Keratinocyte (primary cell): ENCODE measurements at regions not wholly inside any gene's neighbourhood (a gene's known extent, or its start where the extent isn't known, plus 50 kb on each side); places are given as distances from the start of the nearest gene placed in this dataset.

Source experiments
- DNase-seq: peaks from one replicate; pipeline ENCODE4 v3.0.0-alpha.2; 2011; ENCODE audit warnings: low read depth, missing footprints, low spot score
- FAIRE-seq: peaks from 2 replicates; lab custom pipeline; 2011; peaks lifted over from hg19 to GRCh38; lab: Jason Lieb, UNC
- H2AFZ ChIP-seq: 2 replicates; pipeline ENCODE4 v1.6.0; 2012; ENCODE audit warnings: low read length, control low read depth, inconsistent platforms; ENCODE audit not compliant: control insufficient read depth
- H3K27ac ChIP-seq: 2 replicates; pipeline ENCODE4 v1.5.1; 2011; ENCODE audit warnings: low read length; ENCODE audit not compliant: control insufficient read depth, insufficient read depth
- H3K27me3 ChIP-seq: 3 replicates; pipeline ENCODE4 v1.6.0; 2011; ENCODE audit warnings: low read length; ENCODE audit not compliant: control insufficient read depth, insufficient read depth; ENCODE audit errors: extremely low read depth
- H3K36me3 ChIP-seq, 2 experiments: 2 replicates in 1 of 2; 3 replicates in 1 of 2; pipeline ENCODE4 v1.5.1; 2011; ENCODE audit warnings: low read length in 2 of 2, mild to moderate bottlenecking in 1 of 2; ENCODE audit not compliant: control insufficient read depth in 2 of 2, insufficient read depth in 2 of 2; ENCODE audit errors: extremely low read depth in 1 of 2
- H3K4me1 ChIP-seq: 3 replicates; pipeline ENCODE4 v1.5.1; 2011; ENCODE audit warnings: low read length; ENCODE audit not compliant: control insufficient read depth, insufficient read depth; ENCODE audit errors: extremely low read depth
- H3K4me2 ChIP-seq: 3 replicates; pipeline ENCODE4 v1.6.0; 2011; ENCODE audit warnings: low read depth, low read length; ENCODE audit not compliant: control insufficient read depth, insufficient read depth; ENCODE audit errors: extremely low read depth
- H3K4me3 ChIP-seq, 3 experiments: fragments of 200-600 bp in 1 of 3; sonication (generic) in 1 of 3; 2 replicates in 2 of 3; 3 replicates in 1 of 3; pipeline ENCODE4 v1.5.1; 2011 to 2016; ENCODE audit warnings: low read length in 3 of 3, mild to moderate bottlenecking in 3 of 3, control low read depth in 2 of 3, inconsistent platforms in 1 of 3, low read depth in 1 of 3, mixed read lengths in 1 of 3, mixed run types in 1 of 3, moderate library complexity in 1 of 3; ENCODE audit not compliant: control insufficient read depth in 2 of 3, insufficient read depth in 2 of 3; ENCODE audit errors: extremely low read depth in 1 of 3
- H3K79me2 ChIP-seq: 2 replicates; pipeline ENCODE4 v1.6.0; 2012; ENCODE audit warnings: low read length; ENCODE audit not compliant: control insufficient read depth, insufficient read depth
- H3K9ac ChIP-seq: 3 replicates; pipeline ENCODE4 v1.6.0; 2011; ENCODE audit warnings: low read length; ENCODE audit not compliant: control insufficient read depth, insufficient read depth; ENCODE audit errors: extremely low read depth
- H3K9me1 ChIP-seq: 3 replicates; pipeline ENCODE4 v1.6.0; 2011; ENCODE audit warnings: low read length; ENCODE audit not compliant: control insufficient read depth, insufficient read depth; ENCODE audit errors: extremely low read depth
- H3K9me3 ChIP-seq: 2 replicates; pipeline ENCODE4 v1.5.1; 2012; ENCODE audit warnings: low read depth, low read length; ENCODE audit not compliant: control insufficient read depth
- H4K20me1 ChIP-seq: 3 replicates; pipeline ENCODE4 v1.6.0; 2011; ENCODE audit warnings: low read length; ENCODE audit not compliant: control insufficient read depth, insufficient read depth; ENCODE audit errors: extremely low read depth
- CTCF ChIP-seq, 3 experiments: IDR thresholded peaks in 1 of 3; conservative IDR thresholded peaks in 1 of 3; optimal IDR thresholded peaks in 1 of 3; 2 replicates in 2 of 3; 3 replicates in 1 of 3; pipeline versions ENCODE3 to v1.5.1; 2011; ENCODE audit warnings: low read length in 3 of 3, mild to moderate bottlenecking in 3 of 3, moderate library complexity in 2 of 3, control low read depth in 1 of 3, inconsistent platforms in 1 of 3; ENCODE audit not compliant: insufficient read depth in 2 of 3; ENCODE audit errors: extremely low read depth in 1 of 3
- EZH2 ChIP-seq: IDR thresholded peaks from one replicate; pipeline ENCODE4 v1.6.1; 2012; ENCODE audit warnings: inconsistent platforms, mild to moderate bottlenecking, low read length, moderate library complexity
- dilution Hi-C: fragments of 300-500 bp; cut with MboI; formaldehyde crosslinking; loops from one replicate; pipeline ENCODE4 v1.7.0; 2020; ENCODE audit warnings: low sequenced_read_pairs; ENCODE audit not compliant: extremely low pct_ligation_motif_present

- Histone ChIP-seq H3K36me3 (no peaks in the 10 kb centered on the region), H3K9me1 (no peaks in the 10 kb centered on the region), H4K20me1 (no peaks in the 10 kb centered on the region)
These were observed 307.8 kb upstream of the ARRDC3 start for GRCh38 chr5:91690921-91691320.

GRCh38 chr5:91687430-91687829, 304.3 kb upstream of the ARRDC3 start:
- no peak for FAIRE-seq
- no peaks in the 10 kb centered on the region for H3K9me3 ChIP-seq
- no peaks in the 10 kb centered on the region for H3K27me3 ChIP-seq
- no peak overlapping the region for H2AFZ ChIP-seq
- no peak for TF ChIP-seq CTCF (optimal IDR thresholded peaks at IDR 0.05 in 1 of 3, IDR thresholded peaks at IDR 0.05 in 1 of 3, conservative IDR thresholded peaks at IDR 0.05 in 1 of 3; ENCODE audit: extremely low read depth in 1 of 3, insufficient read depth in 2 of 3, low read length in 3 of 3)
- no peak for TF ChIP-seq EZH2
- no peak overlapping the region for H3K4me2 ChIP-seq
- no peak overlapping the region for H3K27ac ChIP-seq
- no peaks in the 10 kb centered on the region for H4K20me1 ChIP-seq
- DNase-seq, result no peak
- no peaks in the 10 kb centered on the region for H3K4me1 ChIP-seq
- dilution Hi-C loops, result no loop called here
- no peak overlapping the region for H3K4me3 ChIP-seq
- H3K36me3 ChIP-seq, result no peaks in the 10 kb centered on the region
- H3K9me1 ChIP-seq, result no peaks in the 10 kb centered on the region
- no peak overlapping the region for H3K9ac ChIP-seq
- H3K79me2 ChIP-seq, result no peaks in the 10 kb centered on the region

More at GRCh38 chr5:91690921-91691320, 307.8 kb upstream of the ARRDC3 start:
- TF ChIP-seq CTCF (optimal IDR thresholded peaks at IDR 0.05 in 1 of 3, IDR thresholded peaks at IDR 0.05 in 1 of 3, conservative IDR thresholded peaks at IDR 0.05 in 1 of 3; ENCODE audit: extremely low read depth in 1 of 3, insufficient read depth in 2 of 3, low read length in 3 of 3) (no peak), EZH2 (no peak)
- dilution Hi-C loops, result no loop called here
- no peak overlapping the region for H3K4me3 ChIP-seq
- no peak for FAIRE-seq
- H3K4me1 ChIP-seq, result no peaks in the 10 kb centered on the region
- no peak overlapping the region for H3K4me2 ChIP-seq
- H3K27me3 ChIP-seq, result no peaks in the 10 kb centered on the region
- no peaks in the 10 kb centered on the region for H3K79me2 ChIP-seq
- no peak overlapping the region for H3K27ac ChIP-seq
- H2AFZ ChIP-seq, result no peak overlapping the region
- DNase-seq, result no peak
- H3K9ac ChIP-seq, result no peak overlapping the region
- H3K9me3 ChIP-seq, result no peaks in the 10 kb centered on the region
